ENCODE measurements at regions not wholly inside any gene's neighbourhood (a gene's known extent, or its start where the extent isn't known, plus 50 kb on each side); places are given as distances from the start of the nearest gene placed in this dataset.

DNA sequence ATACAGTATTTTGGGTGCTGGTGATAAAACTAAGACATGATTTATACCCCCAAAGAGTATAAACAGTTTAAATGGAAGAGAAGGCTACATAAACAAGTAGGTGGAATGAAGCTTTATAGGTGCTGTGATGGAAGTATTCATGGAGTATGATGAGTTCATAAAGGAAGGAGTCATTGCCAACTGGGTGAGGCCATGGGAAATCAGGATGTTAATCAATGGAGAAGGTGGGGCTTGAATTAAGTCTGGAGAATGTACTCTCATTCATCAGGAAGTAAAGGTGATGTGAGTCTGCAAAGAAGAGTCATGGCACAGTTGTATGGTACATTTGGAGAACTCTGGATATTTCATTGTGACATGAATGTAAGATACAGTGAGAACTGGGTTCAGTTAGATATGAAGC is 147.5 kb upstream of the MME start:
- no peaks in the 10 kb centered on the region for H3K27me3 Mint-ChIP-seq (ENCODE audit: low read depth)

DNA sequence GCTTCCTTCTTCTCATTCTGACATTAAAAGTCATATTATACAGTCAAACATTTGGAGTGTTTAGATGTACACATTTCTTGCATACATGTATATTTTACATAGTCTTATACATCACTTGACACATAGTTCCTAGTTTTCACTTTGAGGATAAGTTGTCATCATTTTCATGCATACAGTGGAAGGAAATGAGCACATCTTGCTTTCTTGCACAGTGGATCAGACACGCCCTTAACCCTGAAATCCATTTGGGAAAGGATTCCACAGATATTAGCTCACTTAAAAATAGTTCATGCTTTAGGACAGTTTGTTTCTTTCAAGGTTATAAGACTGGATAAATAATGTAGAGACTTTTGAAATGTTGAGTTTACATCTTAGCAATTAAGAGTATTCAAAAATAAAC is 148.6 kb upstream of the MME start:
- no peaks in the 10 kb centered on the region for H3K36me3 Mint-ChIP-seq
- CTCF ChIA-PET = no interaction called here
- no peak for TF ChIP-seq ZNF121 (CRISPR knock-in tag; IDR thresholded peaks at IDR 0.05)
- TF ChIP-seq, protein P1, sequence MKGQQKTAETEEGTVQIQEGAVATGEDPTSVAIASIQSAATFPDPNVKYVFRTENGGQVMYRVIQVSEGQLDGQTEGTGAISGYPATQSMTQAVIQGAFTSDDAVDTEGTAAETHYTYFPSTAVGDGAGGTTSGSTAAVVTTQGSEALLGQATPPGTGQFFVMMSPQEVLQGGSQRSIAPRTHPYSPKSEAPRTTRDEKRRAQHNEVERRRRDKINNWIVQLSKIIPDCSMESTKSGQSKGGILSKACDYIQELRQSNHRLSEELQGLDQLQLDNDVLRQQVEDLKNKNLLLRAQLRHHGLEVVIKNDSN (CRISPR knock-in tag; IDR thresholded peaks at IDR 0.05) = no peak
- no peak for TF ChIP-seq NFATC4 (CRISPR knock-in tag; IDR thresholded peaks at IDR 0.05)
- TF ChIP-seq, protein P2, sequence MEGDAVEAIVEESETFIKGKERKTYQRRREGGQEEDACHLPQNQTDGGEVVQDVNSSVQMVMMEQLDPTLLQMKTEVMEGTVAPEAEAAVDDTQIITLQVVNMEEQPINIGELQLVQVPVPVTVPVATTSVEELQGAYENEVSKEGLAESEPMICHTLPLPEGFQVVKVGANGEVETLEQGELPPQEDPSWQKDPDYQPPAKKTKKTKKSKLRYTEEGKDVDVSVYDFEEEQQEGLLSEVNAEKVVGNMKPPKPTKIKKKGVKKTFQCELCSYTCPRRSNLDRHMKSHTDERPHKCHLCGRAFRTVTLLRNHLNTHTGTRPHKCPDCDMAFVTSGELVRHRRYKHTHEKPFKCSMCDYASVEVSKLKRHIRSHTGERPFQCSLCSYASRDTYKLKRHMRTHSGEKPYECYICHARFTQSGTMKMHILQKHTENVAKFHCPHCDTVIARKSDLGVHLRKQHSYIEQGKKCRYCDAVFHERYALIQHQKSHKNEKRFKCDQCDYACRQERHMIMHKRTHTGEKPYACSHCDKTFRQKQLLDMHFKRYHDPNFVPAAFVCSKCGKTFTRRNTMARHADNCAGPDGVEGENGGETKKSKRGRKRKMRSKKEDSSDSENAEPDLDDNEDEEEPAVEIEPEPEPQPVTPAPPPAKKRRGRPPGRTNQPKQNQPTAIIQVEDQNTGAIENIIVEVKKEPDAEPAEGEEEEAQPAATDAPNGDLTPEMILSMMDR (IDR thresholded peaks at IDR 0.05) = no peak
- TF ChIP-seq, protein P3, sequence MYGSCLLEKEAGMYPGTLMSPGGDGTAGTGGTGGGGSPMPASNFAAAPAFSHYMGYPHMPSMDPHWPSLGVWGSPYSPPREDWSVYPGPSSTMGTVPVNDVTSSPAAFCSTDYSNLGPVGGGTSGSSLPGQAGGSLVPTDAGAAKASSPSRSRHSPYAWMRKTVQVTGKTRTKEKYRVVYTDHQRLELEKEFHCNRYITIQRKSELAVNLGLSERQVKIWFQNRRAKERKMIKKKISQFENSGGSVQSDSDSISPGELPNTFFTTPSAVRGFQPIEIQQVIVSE (CRISPR knock-in tag; IDR thresholded peaks at IDR 0.05; ENCODE audit: borderline replicate concordance) = no peak
- TF ChIP-seq GABPB1 (CRISPR knock-in tag; IDR thresholded peaks at IDR 0.05) = no peak
- no peak for TF ChIP-seq GTF2I (CRISPR knock-in tag; conservative IDR thresholded peaks at IDR 0.05)

More for the DNA sequence above, 147.5 kb upstream of the MME start:
- TF ChIP-seq ZNF121 (CRISPR knock-in tag; IDR thresholded peaks at IDR 0.05) (no peak), ESRRA (CRISPR knock-in tag; IDR thresholded peaks at IDR 0.05; ENCODE audit: borderline replicate concordance) (no peak), JAZF1 (CRISPR knock-in tag; IDR thresholded peaks at IDR 0.05) (no peak), NFE2L1 (CRISPR knock-in tag; IDR thresholded peaks at IDR 0.05) (no peak), ZNF232 (CRISPR knock-in tag; IDR thresholded peaks at IDR 0.05) (no peak), RELA (CRISPR knock-in tag; IDR thresholded peaks at IDR 0.05; ENCODE audit: borderline replicate concordance) (no peak), CBFB (CRISPR knock-in tag; IDR thresholded peaks at IDR 0.05; ENCODE audit: low read depth) (no peak), TEAD1 (CRISPR knock-in tag; IDR thresholded peaks at IDR 0.05) (no peak), ZNF138 (CRISPR knock-in tag; conservative IDR thresholded peaks at IDR 0.05) (no peak), RORB (CRISPR knock-in tag; IDR thresholded peaks at IDR 0.05) (no peak), GABPB1 (CRISPR knock-in tag; IDR thresholded peaks at IDR 0.05) (no peak)
- TF ChIP-seq, protein P4, sequence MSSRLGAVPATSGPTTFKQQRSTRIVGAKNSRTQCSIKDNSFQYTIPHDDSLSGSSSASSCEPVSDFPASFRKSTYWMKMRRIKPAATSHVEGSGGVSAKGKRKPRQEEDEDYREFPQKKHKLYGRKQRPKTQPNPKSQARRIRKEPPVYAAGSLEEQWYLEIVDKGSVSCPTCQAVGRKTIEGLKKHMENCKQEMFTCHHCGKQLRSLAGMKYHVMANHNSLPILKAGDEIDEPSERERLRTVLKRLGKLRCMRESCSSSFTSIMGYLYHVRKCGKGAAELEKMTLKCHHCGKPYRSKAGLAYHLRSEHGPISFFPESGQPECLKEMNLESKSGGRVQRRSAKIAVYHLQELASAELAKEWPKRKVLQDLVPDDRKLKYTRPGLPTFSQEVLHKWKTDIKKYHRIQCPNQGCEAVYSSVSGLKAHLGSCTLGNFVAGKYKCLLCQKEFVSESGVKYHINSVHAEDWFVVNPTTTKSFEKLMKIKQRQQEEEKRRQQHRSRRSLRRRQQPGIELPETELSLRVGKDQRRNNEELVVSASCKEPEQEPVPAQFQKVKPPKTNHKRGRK (CRISPR knock-in tag; IDR thresholded peaks at IDR 0.05; ENCODE audit: borderline replicate concordance) = no peak
- TF ChIP-seq, protein P1 (CRISPR knock-in tag; IDR thresholded peaks at IDR 0.05) = no peak
- TF ChIP-seq, protein P5, sequence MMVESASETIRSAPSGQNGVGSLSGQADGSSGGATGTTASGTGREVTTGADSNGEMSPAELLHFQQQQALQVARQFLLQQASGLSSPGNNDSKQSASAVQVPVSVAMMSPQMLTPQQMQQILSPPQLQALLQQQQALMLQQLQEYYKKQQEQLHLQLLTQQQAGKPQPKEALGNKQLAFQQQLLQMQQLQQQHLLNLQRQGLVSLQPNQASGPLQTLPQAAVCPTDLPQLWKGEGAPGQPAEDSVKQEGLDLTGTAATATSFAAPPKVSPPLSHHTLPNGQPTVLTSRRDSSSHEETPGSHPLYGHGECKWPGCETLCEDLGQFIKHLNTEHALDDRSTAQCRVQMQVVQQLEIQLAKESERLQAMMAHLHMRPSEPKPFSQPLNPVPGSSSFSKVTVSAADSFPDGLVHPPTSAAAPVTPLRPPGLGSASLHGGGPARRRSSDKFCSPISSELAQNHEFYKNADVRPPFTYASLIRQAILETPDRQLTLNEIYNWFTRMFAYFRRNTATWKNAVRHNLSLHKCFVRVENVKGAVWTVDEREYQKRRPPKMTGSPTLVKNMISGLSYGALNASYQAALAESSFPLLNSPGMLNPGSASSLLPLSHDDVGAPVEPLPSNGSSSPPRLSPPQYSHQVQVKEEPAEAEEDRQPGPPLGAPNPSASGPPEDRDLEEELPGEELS (CRISPR knock-in tag; IDR thresholded peaks at IDR 0.05) = no peak
- TF ChIP-seq, protein P6, sequence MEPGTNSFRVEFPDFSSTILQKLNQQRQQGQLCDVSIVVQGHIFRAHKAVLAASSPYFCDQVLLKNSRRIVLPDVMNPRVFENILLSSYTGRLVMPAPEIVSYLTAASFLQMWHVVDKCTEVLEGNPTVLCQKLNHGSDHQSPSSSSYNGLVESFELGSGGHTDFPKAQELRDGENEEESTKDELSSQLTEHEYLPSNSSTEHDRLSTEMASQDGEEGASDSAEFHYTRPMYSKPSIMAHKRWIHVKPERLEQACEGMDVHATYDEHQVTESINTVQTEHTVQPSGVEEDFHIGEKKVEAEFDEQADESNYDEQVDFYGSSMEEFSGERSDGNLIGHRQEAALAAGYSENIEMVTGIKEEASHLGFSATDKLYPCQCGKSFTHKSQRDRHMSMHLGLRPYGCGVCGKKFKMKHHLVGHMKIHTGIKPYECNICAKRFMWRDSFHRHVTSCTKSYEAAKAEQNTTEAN (CRISPR knock-in tag; IDR thresholded peaks at IDR 0.05) = no peak
- TF ChIP-seq, protein P2 (IDR thresholded peaks at IDR 0.05) = no peak
- TF ChIP-seq, protein P7, sequence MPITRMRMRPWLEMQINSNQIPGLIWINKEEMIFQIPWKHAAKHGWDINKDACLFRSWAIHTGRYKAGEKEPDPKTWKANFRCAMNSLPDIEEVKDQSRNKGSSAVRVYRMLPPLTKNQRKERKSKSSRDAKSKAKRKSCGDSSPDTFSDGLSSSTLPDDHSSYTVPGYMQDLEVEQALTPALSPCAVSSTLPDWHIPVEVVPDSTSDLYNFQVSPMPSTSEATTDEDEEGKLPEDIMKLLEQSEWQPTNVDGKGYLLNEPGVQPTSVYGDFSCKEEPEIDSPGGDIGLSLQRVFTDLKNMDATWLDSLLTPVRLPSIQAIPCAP (CRISPR knock-in tag; IDR thresholded peaks at IDR 0.05) = no peak
- TF ChIP-seq, protein P8, sequence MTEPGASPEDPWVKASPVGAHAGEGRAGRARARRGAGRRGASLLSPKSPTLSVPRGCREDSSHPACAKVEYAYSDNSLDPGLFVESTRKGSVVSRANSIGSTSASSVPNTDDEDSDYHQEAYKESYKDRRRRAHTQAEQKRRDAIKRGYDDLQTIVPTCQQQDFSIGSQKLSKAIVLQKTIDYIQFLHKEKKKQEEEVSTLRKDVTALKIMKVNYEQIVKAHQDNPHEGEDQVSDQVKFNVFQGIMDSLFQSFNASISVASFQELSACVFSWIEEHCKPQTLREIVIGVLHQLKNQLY (CRISPR knock-in tag; IDR thresholded peaks at IDR 0.05) = no peak
- H3K4me1 Mint-ChIP-seq = no peaks in the 10 kb centered on the region
- POLR2A ChIA-PET = no interaction called here
- no peak overlapping the region for H3K4me3 Mint-ChIP-seq
- CTCF ChIA-PET = no interaction called here
- no peaks in the 10 kb centered on the region for H3K36me3 Mint-ChIP-seq
- H3K27ac Mint-ChIP-seq = no peak overlapping the region
- H3K9me3 Mint-ChIP-seq = no peaks in the 10 kb centered on the region
- DNase-seq (ENCODE audit: low spot score) = no peak
- no peak for ATAC-seq

More for the DNA sequence above, 148.6 kb upstream of the MME start:
- no peaks in the 10 kb centered on the region for H3K4me1 Mint-ChIP-seq
- no peak overlapping the region for H3K4me3 Mint-ChIP-seq
- H3K27ac Mint-ChIP-seq = no peak overlapping the region
- POLR2A ChIA-PET = no interaction called here
- ATAC-seq = no peak
- no peaks in the 10 kb centered on the region for H3K27me3 Mint-ChIP-seq (ENCODE audit: low read depth)
- DNase-seq (ENCODE audit: low spot score) = no peak
- H3K9me3 Mint-ChIP-seq = no peaks in the 10 kb centered on the region

Data from WTC11 (cell line).